ENCODE measurements at regions not wholly inside any gene's neighbourhood (a gene's known extent, or its start where the extent isn't known, plus 50 kb on each side); places are given as distances from the start of the nearest gene placed in this dataset.
"Not testable (repeated sequence)": the region's sequence is repeated elsewhere in the genome, so short reads cannot be mapped to it uniquely, and the experiment has no call there.

DNA sequence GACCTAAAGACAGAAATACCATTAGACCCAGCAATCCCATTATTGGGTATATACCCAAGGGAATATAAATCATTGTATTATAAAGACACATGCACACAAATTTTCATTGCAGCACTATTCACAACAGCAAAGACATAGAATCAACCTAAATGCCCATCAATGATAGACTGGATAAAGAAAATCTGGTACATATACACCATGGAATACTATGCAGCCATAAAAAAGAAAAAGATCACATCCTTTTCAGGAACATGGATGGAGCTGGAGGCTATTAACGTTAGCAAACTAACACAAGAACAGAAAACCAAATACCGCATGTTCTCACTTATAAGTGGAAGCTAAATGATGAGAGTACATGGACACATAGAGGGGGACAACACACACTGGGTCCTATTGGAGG is 280.1 kb upstream of the G2E3 start:
- not testable (repeated sequence) for TF ChIP-seq CTCF (conservative IDR thresholded peaks at IDR 0.05; ENCODE audit: low read depth in 2 of 2); EZH2phosphoT487 (IDR thresholded peaks at IDR 0.05; ENCODE audit: unreplicated experiment); EZH2 (IDR thresholded peaks at IDR 0.05; ENCODE audit: low read depth, unreplicated experiment); POLR2AphosphoS5 (IDR thresholded peaks at IDR 0.05; ENCODE audit: low read depth); STAT1 (IDR thresholded peaks at IDR 0.05; ENCODE audit: unreplicated experiment); REST (IDR thresholded peaks at IDR 0.05; ENCODE audit: unreplicated experiment)

Measured in GM23338 (cell line).